Left ventricle myocardium inferior (tissue), 1 donor: ENCODE measurements at regions not wholly inside any gene's neighbourhood (a gene's known extent, or its start where the extent isn't known, plus 50 kb on each side); places are given as distances from the start of the nearest gene placed in this dataset.

Experiments used
- DNase-seq: peaks from one replicate; pipeline ENCODE4 v3.0.0-alpha.2; 2020
- H3K27ac ChIP-seq: fragments of 200-600 bp; replicated peaks from 2 replicates; pipeline ENCODE4 v1.8.0; 2021
- H3K27me3 ChIP-seq: fragments of 200-600 bp; 2 replicates; pipeline ENCODE4 v1.8.0; 2021; ENCODE audit warnings: low read depth
- H3K36me3 ChIP-seq: fragments of 200-600 bp; 2 replicates; pipeline ENCODE4 v1.8.0; 2021
- H3K4me1 ChIP-seq: fragments of 200-600 bp; 2 replicates; pipeline ENCODE4 v1.8.0; 2021
- H3K4me3 ChIP-seq: fragments of 200-600 bp; 2 replicates; pipeline ENCODE4 v1.8.0; 2021; ENCODE audit warnings: mild to moderate bottlenecking, moderate library complexity
- H3K9me3 ChIP-seq: fragments of 200-600 bp; replicated peaks from 2 replicates; pipeline ENCODE4 v1.8.0; 2021
- intact Hi-C: fragments of 100-400 bp; cut with micrococcal nuclease; formaldehyde crosslinking; loops from one replicate; pipeline ENCODE4 v1.11.0; 2022
- TF ChIP-seq, protein P1 (sequence below): fragments of 200-600 bp; IDR thresholded peaks from 2 replicates; pipeline ENCODE4 v1.8.0; 2021; ENCODE audit warnings: antibody characterized with exemption, mild to moderate bottlenecking, borderline replicate concordance
- donor health status: DM: no; HTN: yes; CAD: no; lungs with severe emphysema.

GRCh38 chr5:6236170-6236793, 142.1 kb downstream of the MED10 start:
- H3K9me3 ChIP-seq: peaks cover 15% of the 10 kb centered on the region
- no peak overlapping the region for H3K4me3 ChIP-seq
- H3K4me1 ChIP-seq: no peaks in the 10 kb centered on the region
- no peak overlapping the region for H3K27ac ChIP-seq
- TF ChIP-seq, protein P1, sequence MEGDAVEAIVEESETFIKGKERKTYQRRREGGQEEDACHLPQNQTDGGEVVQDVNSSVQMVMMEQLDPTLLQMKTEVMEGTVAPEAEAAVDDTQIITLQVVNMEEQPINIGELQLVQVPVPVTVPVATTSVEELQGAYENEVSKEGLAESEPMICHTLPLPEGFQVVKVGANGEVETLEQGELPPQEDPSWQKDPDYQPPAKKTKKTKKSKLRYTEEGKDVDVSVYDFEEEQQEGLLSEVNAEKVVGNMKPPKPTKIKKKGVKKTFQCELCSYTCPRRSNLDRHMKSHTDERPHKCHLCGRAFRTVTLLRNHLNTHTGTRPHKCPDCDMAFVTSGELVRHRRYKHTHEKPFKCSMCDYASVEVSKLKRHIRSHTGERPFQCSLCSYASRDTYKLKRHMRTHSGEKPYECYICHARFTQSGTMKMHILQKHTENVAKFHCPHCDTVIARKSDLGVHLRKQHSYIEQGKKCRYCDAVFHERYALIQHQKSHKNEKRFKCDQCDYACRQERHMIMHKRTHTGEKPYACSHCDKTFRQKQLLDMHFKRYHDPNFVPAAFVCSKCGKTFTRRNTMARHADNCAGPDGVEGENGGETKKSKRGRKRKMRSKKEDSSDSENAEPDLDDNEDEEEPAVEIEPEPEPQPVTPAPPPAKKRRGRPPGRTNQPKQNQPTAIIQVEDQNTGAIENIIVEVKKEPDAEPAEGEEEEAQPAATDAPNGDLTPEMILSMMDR: no peak
- H3K36me3 ChIP-seq: no peaks in the 10 kb centered on the region
- no peaks in the 10 kb centered on the region for H3K27me3 ChIP-seq
- no peak for DNase-seq
- intact Hi-C loops: no loop called here

- no peaks in the 10 kb centered on the region for H3K27me3 ChIP-seq
- H3K4me3 ChIP-seq: no peak overlapping the region
- H3K27ac ChIP-seq: no peak overlapping the region
- peaks cover 13% of the 10 kb centered on the region for H3K9me3 ChIP-seq
- TF ChIP-seq, protein P1: no peak
- H3K36me3 ChIP-seq: no peaks in the 10 kb centered on the region
- DNase-seq: no peak
- H3K4me1 ChIP-seq: no peaks in the 10 kb centered on the region
- intact Hi-C loops: no loop called here
Measured at GRCh38 chr5:6235726-6236125, 142.6 kb downstream of the MED10 start.

GRCh38 chr5:6228257-6229250, 149.8 kb downstream of the MED10 start:
- TF ChIP-seq, protein P1: no peak
- DNase-seq: no peak
- no peaks in the 10 kb centered on the region for H3K4me1 ChIP-seq
- intact Hi-C loops: no loop called here
- H3K9me3 ChIP-seq: no peaks in the 10 kb centered on the region
- H3K36me3 ChIP-seq: no peaks in the 10 kb centered on the region
- no peak overlapping the region for H3K27ac ChIP-seq
- H3K27me3 ChIP-seq: peaks cover 3% of the 10 kb centered on the region
- H3K4me3 ChIP-seq: no peak overlapping the region

DNA sequence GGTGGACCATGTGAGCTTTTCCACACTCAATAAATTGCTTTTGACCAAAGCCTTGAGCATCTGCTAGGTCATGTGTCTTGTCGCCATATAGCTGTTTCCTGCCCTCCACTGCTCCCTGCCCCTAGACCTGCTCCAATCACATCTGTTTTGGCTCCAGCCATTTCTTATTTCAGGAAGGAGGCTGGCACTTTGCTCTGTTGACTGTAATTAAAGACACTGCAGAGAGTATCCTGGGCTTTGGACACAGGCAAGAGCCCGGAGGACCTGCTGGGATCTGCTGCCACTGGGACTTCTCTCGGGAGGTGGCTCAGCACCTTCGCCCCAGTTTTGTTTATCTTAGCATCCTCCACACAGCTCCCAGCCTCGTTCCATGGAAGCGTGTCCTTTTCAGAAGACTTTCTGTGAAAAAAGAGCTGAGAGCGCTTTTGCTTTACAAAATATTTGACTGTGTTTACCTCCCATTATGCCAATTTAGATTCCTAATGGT, 153.2 kb downstream of the MED10 start:
- no peak overlapping the region for H3K27ac ChIP-seq
- intact Hi-C loops: no loop called here
- H3K27me3 ChIP-seq: no peaks in the 10 kb centered on the region
- no peaks in the 10 kb centered on the region for H3K9me3 ChIP-seq
- no peak for DNase-seq
- no peaks in the 10 kb centered on the region for H3K4me1 ChIP-seq
- no peaks in the 10 kb centered on the region for H3K36me3 ChIP-seq
- no peak overlapping the region for H3K4me3 ChIP-seq
- TF ChIP-seq, protein P1: no peak

DNA sequence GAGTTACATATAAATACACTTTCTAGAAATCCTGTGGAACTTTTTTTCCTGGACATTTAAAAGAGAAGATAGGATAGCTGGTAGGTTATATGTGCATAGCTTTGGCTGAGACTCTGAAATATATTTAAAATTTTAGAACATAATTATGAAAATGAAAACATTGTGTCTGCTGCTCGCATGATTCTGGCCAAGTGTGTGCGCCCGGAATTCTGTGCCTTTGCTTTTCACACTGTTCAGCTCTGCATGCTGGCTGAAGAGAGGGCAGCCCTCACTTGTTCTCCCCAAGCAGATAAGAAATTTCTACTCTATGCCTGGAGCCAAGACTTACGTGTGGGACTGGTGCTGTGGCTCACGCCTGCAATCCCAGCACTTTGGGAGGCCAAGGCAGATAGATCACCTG, 153.9 kb downstream of the MED10 start:
- H3K4me3 ChIP-seq: no peak overlapping the region

More for the DNA sequence above, 153.9 kb downstream of the MED10 start:
- Histone ChIP-seq H3K27me3 (no peaks in the 10 kb centered on the region), H3K27ac (no peak overlapping the region), H3K9me3 (no peaks in the 10 kb centered on the region), H3K4me1 (no peaks in the 10 kb centered on the region), H3K36me3 (no peaks in the 10 kb centered on the region)
- DNase-seq: no peak
- intact Hi-C loops: no loop called here
- TF ChIP-seq, protein P1: no peak
